ENCODE measurements at regions not wholly inside any gene's neighbourhood (a gene's known extent, or its start where the extent isn't known, plus 50 kb on each side); places are given as distances from the start of the nearest gene placed in this dataset.

DNA sequence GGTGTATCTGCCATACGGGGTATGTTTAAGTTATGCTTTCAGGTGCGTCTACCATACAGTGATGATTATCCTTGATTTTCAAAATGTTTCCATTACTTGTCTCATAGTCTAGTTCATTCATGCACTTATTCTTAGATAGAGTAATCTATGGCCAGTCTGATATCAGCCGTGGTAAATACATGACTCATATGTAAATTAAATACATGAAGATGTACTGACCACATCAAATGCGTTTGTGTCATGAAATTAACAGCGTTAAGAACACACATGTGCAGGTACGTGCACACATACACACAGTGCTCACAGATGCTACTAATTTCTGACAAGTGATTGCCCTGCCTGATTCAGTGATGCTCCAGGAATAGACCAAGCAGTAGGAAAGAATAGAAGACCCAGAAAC is 75.2 kb upstream of the EXOC1L start:
- TF ChIP-seq, protein P1, sequence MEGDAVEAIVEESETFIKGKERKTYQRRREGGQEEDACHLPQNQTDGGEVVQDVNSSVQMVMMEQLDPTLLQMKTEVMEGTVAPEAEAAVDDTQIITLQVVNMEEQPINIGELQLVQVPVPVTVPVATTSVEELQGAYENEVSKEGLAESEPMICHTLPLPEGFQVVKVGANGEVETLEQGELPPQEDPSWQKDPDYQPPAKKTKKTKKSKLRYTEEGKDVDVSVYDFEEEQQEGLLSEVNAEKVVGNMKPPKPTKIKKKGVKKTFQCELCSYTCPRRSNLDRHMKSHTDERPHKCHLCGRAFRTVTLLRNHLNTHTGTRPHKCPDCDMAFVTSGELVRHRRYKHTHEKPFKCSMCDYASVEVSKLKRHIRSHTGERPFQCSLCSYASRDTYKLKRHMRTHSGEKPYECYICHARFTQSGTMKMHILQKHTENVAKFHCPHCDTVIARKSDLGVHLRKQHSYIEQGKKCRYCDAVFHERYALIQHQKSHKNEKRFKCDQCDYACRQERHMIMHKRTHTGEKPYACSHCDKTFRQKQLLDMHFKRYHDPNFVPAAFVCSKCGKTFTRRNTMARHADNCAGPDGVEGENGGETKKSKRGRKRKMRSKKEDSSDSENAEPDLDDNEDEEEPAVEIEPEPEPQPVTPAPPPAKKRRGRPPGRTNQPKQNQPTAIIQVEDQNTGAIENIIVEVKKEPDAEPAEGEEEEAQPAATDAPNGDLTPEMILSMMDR (IDR thresholded peaks at IDR 0.05): no peak

DNA sequence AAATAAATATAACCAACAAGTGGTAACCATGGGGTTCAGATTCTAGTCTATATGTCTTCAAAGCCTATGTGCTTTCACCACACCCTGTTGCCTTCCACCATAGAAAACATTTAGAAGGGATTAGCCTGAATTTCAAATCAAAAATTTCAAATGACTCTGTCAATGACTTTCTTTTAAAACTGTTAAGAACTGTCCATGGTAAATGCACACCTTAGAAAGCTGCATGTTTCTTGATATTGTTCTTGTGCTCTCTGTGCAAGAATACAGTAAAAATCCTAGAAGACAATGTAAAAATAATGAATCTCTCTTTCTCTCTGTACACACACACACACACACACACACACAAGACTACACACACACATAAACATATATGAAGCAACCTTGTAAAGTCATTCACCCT is 74.6 kb upstream of the EXOC1L start:
- TF ChIP-seq, protein P1 (IDR thresholded peaks at IDR 0.05): no peak

DNA sequence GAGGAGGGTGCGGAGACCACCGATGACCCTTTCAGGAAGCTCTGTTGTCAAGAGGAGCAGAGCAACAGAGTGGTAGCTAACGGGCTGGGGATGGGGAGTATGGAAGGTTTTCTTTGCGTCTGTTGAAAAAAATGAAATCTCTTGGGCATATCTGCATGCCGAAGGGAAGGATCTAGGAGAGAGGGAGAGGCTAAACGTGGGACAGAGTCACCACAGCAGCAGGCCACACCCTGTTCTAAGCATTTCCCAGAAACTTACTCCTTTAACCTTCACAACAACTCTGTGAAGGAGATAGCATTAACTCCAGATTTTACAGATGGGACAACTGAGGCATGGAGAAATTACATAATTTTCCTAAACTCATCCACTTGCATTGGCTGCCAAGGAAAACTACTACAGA is 71.8 kb upstream of the EXOC1L start:
- TF ChIP-seq, protein P1 (IDR thresholded peaks at IDR 0.05): no peak

DNA sequence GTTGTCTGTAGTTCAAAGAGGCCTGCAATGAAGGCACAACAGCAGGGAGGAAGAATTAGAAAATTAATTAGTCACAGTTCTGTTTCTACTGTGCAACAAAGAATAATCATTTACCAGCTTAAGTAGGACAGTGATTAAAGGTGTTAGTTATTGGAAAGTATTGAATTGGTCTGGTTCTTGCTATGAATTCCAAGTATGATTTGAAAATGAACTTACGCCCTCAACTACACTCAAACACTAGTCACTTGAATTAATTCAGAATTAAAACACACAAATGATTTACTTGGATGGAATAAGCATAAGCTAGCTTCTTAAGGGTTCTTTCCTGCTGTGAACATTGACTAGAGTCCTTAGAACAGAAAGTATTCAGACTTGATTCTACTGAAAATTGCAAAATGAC is 69.9 kb upstream of the EXOC1L start:
- TF ChIP-seq, protein P1 (IDR thresholded peaks at IDR 0.05): no peak

DNA sequence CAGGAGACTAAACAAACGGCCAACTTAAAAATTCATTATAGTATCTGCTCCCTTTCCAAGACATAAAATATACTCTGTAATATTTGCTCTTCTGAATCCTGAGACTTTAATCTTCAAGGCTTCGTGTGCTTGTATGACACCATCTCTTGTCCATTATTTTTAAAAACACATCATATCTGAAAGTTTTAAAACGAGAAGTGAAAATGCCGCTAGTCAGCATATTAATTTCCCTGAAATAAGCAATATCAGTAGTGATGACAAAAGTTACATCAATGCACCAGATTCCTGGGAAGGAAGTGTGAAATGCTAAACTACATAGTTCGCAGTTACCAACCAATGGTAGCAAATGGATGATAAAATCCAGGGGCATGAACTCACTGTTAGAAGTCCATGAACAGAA is 66.8 kb upstream of the EXOC1L start:
- TF ChIP-seq, protein P1 (IDR thresholded peaks at IDR 0.05): no peak

DNA sequence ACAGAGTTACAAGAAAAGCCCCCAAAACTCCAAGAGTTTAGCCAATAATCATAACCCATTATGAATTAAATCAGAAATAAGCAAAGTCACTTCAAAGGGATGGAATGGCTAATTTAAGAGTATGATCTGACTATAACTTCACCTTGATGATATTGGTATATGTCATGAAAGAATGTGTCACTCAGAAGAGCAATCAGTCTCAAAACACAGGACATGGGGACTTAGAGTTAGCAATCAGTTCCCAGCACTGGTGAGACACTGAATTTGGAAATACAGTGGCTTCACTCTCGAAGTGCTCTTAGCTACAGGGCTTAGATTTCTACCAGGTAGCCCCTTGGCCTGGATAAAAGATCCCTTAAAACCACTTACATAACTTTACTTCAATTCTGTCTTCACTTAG is 65.7 kb upstream of the EXOC1L start:
- TF ChIP-seq, protein P1 (IDR thresholded peaks at IDR 0.05): no peak

DNA sequence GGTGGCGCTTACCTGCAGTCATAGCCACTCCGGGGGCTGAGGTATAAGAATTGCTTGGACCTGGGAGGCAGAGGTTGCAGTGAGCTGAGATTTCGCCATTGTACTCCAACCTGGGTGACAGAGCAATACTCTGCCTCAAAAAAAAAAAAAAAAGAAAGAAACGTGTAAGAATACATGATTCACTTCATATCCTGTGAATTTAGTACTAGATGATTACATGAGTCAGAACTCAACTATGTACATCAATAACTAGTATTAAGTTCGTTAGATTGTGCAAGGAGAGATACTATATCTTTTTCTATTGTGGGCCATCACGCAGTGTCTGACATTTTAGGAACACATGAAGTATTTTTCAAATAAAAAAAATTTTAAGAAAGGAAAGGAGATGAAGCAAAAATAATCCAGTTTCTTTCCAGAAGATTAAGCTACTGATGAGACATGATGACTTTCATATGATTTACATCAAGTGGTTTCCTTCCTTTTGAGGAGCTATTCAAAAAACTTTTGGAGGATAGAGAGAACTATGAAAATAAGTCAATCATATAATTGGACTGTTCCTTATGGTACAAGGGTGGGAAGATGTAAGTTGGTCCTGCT is 64.7 kb upstream of the EXOC1L start:
- TF ChIP-seq, protein P1 (IDR thresholded peaks at IDR 0.05): no peak

DNA sequence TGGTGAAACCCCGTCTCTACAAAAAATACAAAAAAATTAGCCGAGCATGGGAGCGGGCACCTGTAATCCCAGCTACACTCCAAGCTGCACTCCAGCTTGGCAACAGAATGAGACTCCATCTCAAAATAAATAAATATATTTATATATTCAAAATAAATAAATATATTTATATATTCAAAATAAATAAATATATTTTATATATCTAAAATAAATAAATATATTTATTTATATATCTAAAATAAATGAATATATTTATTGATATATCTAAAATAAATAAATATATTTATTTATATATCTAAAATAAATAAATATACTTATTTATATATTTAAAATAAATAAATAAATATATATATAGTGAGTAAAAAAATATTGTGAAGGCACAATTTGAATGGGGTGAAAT is 63.4 kb upstream of the EXOC1L start:
- TF ChIP-seq, protein P1 (IDR thresholded peaks at IDR 0.05): no peak

Measured in LNCAP (cell line).